GM18909 (cell line): ENCODE measurements at regions not wholly inside any gene's neighbourhood (a gene's known extent, or its start where the extent isn't known, plus 50 kb on each side); places are given as distances from the start of the nearest gene placed in this dataset.

ENCODE experiments used
- ATAC-seq: cut with Tn5 transposase; IDR thresholded peaks from one replicate; pipeline ENCODE4 v1.9.1; 2021; ENCODE audit warnings: mild to moderate bottlenecking; ENCODE audit not compliant: unreplicated experiment, poor library complexity

DNA sequence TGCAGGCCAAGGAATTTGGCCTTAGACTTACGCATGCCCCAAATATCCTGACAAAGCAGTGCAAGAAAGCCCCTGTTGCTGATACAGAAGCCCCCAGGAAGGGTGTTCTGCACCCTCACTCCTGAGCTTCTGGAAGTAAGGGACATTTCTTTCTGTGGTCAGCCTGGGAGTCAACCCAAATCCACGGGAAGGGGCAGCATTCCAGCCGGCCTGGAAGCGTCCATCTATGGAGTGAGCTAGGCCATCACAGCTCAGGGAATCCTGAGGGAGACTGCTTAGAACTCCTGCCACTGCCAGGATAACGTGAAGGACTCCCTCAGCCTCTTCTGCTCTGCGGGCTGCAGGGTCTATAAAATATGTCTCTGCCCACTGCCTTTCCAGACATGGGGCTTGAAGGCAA, 173.9 kb downstream of the ANAPC1 start:
- ATAC-seq, result no peak

DNA sequence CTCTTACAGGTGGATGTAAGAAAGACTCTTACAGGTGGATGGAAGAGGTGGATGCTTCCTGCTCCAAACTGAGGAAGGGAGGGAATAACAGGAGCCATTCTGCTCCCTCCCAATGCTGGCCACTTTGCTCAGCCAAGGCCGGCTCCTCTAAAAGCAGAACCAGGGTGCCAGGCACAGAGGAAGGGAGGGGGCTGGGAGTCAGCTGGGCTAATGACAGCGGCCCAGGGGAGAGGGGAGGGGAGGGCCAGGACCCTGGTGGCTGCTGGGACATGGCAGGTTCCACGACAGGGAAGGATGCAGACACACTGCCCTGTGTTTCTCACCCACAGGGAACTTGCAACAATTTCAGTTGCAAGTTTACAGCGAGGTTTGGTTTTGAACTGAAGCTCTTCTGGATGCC, 173.4 kb downstream of the ANAPC1 start:
- ATAC-seq, result no peak

DNA sequence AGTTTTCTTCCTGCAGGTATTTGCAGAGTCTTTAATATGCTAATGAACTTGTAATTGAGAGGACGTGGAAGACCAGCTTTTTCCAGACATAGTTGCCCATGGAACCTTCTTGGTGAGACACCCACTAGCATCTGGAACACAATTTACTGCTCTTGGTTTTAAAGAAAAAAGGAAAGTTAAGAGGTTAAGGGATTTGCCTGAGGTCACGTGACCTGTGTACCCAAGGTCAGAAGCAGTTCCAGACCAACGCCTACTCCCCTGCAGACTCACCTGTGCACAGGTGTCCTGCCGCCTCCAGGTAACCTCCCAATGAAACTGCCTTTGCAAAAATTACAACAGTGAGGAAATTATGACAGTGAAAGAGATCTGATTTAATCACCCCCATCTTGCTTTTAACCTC, 172.7 kb downstream of the ANAPC1 start:
- ATAC-seq, result no peak

DNA sequence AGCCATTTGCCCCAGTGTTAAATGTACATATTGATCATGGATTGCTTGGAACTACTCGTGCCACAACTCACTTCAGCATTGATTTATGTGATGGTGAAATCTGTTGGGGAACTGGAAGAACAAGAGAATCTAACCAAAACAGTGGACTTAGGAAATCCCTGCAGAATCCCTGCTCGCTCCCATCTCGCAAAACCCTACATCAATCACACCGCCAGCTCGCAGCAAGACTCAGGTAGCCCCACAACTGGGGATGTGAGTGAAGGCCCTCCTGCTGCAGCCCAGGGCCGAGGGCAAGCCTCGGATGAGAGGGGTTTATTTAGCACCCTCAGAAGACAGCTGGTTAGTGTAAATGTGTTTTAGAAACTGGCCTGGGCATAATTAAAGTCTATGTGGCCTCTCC, 171.6 kb downstream of the ANAPC1 start:
- no peak for ATAC-seq

DNA sequence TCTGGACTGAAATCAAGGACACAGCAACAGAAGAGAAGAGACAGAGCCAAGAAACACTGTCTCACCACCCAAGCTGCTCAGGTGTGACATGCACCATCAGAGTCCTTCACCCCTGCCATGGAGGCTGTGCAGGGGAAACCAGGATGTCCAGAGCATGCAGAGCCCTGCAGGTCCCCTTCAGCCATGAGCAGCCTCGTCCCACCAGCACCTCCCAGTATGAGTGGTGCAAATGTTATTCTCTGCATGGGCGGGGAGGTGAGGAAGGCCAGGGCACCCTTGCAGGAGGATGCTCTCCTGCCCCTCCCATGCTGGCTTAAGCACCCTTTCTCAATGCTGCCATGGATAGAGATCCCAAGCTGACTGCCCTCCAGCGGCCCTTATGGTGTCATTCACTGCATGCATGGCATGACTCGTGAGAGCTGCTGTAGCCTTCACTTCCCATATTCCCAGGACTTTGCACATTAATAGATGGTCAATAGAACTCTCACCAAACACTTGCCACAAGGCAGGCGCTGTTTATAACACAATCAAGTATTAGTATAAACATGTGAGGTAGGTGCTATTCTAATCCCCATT, 171.0 kb downstream of the ANAPC1 start:
- no peak for ATAC-seq

DNA sequence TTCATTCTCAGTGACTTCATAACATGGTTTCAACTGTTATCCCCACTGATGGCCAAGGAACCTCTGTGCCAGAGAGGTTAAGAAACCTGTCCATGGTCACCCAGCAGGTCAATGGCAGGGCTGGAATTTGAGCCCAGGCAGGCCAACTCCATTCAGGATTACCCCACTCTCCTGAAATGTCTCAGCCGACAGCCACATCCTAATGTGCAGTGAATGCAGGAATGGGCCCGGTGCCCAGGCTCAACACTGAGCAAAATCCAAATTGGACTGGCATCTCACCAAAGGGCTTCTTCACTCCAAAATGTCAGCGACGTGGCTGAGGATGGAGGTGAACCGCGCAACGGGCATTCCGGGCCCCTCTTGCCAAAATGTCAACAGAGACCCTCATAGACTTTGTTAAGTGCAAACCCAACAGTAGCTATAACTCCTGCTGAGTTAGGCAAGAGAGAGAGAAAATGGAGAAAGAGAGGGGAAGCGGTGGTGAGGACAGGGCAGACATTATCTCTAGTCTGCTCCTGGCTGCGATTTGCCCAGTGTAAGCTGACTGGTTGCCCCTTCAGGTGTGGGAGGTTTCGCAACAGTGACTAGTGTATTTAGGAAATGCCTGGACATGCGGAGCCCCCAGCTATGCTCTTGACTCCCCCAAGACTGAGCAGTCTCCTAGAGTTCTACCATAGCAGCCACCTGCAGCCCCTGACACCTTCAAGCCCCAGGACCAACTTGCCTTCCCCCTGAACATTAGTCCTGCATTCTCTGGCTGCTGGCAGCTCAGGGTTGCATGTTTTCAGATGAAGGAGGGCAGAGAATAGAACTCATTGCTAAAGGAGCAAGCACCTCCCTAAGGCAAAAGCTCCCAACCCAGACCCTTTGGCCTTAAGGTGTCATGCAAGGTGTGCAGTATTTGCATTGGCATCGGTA, 167.7 kb downstream of the ANAPC1 start:
- no peak for ATAC-seq

DNA sequence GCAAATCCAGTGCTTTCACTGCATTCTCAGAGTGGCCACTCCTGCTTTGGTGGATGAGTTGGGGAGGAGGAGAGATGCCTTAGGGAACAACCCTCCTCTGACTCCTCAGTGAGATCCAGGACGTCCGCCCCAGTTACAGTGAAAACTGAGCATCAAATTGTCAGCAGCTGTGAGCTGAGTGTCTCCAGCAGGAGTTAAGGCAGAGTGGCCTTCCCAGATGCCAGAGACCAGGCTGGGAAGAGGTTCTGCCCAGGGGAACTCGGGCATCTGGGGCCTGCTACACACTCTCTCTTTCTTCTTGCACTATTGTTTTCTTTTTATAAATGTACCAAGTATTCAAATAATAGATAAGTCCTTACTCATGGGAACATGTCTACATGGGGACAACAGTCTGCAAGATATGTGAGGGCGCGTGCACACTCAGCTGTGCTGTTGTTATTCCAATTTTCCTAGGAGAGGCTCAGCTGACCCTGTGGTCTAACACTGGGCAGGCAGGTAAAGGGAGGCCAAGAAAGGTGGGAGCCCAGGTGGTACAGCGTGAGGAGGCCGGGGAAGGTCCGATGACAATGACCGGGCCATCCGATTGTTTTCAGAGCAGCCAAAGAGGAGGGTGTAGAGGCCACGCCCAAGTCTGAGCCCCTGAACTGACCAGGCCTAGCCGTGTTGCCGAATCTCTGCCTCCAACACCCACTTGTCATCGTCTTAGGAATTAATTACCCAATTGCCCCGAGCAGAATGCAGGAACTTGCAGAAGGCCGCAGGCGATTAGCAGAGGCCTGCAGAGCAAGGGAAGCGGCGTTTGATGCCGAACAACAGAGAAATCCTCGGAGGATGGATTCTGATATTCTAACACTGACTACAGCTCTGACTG, 166.9 kb downstream of the ANAPC1 start:
- no peak for ATAC-seq
